ENCODE measurements at regions not wholly inside any gene's neighbourhood (a gene's known extent, or its start where the extent isn't known, plus 50 kb on each side); places are given as distances from the start of the nearest gene placed in this dataset.

GRCh38 chr2:76159042-76159648 lies 448.4 kb upstream of the GCFC2 start:
- ATAC-seq = no peak
- TF ChIP-seq POU6F1 (CRISPR knock-in tag; IDR thresholded peaks at IDR 0.05; ENCODE audit: borderline replicate concordance, low read depth) (no peak), PPARA (CRISPR knock-in tag; IDR thresholded peaks at IDR 0.05; ENCODE audit: borderline replicate concordance) (no peak), TOX (CRISPR knock-in tag; IDR thresholded peaks at IDR 0.05; ENCODE audit: borderline replicate concordance) (no peak), CREB5 (CRISPR knock-in tag; IDR thresholded peaks at IDR 0.05; ENCODE audit: low read depth) (no peak), SNAI2 (CRISPR knock-in tag; IDR thresholded peaks at IDR 0.05) (no peak), ZNF70 (CRISPR knock-in tag; IDR thresholded peaks at IDR 0.05) (no peak), TSHZ2 (CRISPR knock-in tag; IDR thresholded peaks at IDR 0.05) (no peak), GLIS3 (CRISPR knock-in tag; IDR thresholded peaks at IDR 0.05) (no peak), ZC3H10 (CRISPR knock-in tag; IDR thresholded peaks at IDR 0.05) (no peak), ISL1 (CRISPR knock-in tag; IDR thresholded peaks at IDR 0.05) (no peak)

- no peak for ATAC-seq
- TF ChIP-seq ZNF8 (CRISPR knock-in tag; IDR thresholded peaks at IDR 0.05) (no peak), POU6F1 (CRISPR knock-in tag; IDR thresholded peaks at IDR 0.05; ENCODE audit: borderline replicate concordance, low read depth) (no peak), ZC3H10 (CRISPR knock-in tag; IDR thresholded peaks at IDR 0.05) (no peak), RARB (CRISPR knock-in tag; IDR thresholded peaks at IDR 0.05) (no peak), CSRNP3 (CRISPR knock-in tag; IDR thresholded peaks at IDR 0.05) (no peak), PATZ1 (CRISPR knock-in tag; IDR thresholded peaks at IDR 0.05; ENCODE audit: borderline replicate concordance) (no peak), OSR1 (CRISPR knock-in tag; IDR thresholded peaks at IDR 0.05) (no peak), PPARA (CRISPR knock-in tag; IDR thresholded peaks at IDR 0.05; ENCODE audit: borderline replicate concordance) (no peak), TOX (CRISPR knock-in tag; IDR thresholded peaks at IDR 0.05; ENCODE audit: borderline replicate concordance) (no peak), BACH2 (CRISPR knock-in tag; IDR thresholded peaks at IDR 0.05; ENCODE audit: borderline replicate concordance) (no peak), ARNTL (CRISPR knock-in tag; IDR thresholded peaks at IDR 0.05; ENCODE audit: borderline replicate concordance, low read depth) (no peak)
Measured at GRCh38 chr2:76157531-76157930, 446.8 kb upstream of the GCFC2 start.

- ATAC-seq = no peak
- TF ChIP-seq TSHZ2 (CRISPR knock-in tag; IDR thresholded peaks at IDR 0.05) (no peak), ARNTL (CRISPR knock-in tag; IDR thresholded peaks at IDR 0.05; ENCODE audit: borderline replicate concordance, low read depth) (no peak), CSDC2 (CRISPR knock-in tag; IDR thresholded peaks at IDR 0.05) (no peak), ESRRG (CRISPR knock-in tag; IDR thresholded peaks at IDR 0.05) (no peak), ZNF70 (CRISPR knock-in tag; IDR thresholded peaks at IDR 0.05) (no peak), TCF4 (CRISPR knock-in tag; IDR thresholded peaks at IDR 0.05; ENCODE audit: borderline replicate concordance) (no peak), SNAI2 (CRISPR knock-in tag; IDR thresholded peaks at IDR 0.05) (no peak), BACH2 (CRISPR knock-in tag; IDR thresholded peaks at IDR 0.05; ENCODE audit: borderline replicate concordance) (no peak), GLIS3 (CRISPR knock-in tag; IDR thresholded peaks at IDR 0.05) (no peak), CSRNP3 (CRISPR knock-in tag; IDR thresholded peaks at IDR 0.05) (no peak)
Measured at GRCh38 chr2:76154981-76155380, 444.3 kb upstream of the GCFC2 start.

All from SK-N-SH treated with all-trans-retinoic acid at 6 μM for 48 hours (cell line).